ENCODE measurements at regions not wholly inside any gene's neighbourhood (a gene's known extent, or its start where the extent isn't known, plus 50 kb on each side); places are given as distances from the start of the nearest gene placed in this dataset.
A peak's percentile ranks its signal among the peaks of the same experiment; 100 is the strongest.

- H3K36me3 ChIP-seq (ENCODE audit: low read depth), result no peaks in the 10 kb centered on the region
- in situ Hi-C loops (cut with MboI), result loop anchor here (5.0 to 10.0 kb wide), 2 partner anchors 291 to 558 kb away; no protein-coding TSS in a partner anchor
- no peaks in the 10 kb centered on the region for H3K79me2 ChIP-seq (ENCODE audit: insufficient read depth)
- TF ChIP-seq EZH2 (IDR thresholded peaks at IDR 0.05; ENCODE audit: insufficient read depth, poor library complexity, severe bottlenecking) (no peak), EZH2phosphoT487 (IDR thresholded peaks at IDR 0.05; ENCODE audit: insufficient read depth, low read depth) (no peak)
- no peaks in the 10 kb centered on the region for H4K20me1 ChIP-seq (ENCODE audit: insufficient read depth)
- H3K4me1 ChIP-seq (ENCODE audit: insufficient read depth), result no peaks in the 10 kb centered on the region
- H3K9ac ChIP-seq, result no peak overlapping the region
- H3K27ac ChIP-seq, result no peak overlapping the region
- no peak overlapping the region for H3K4me2 ChIP-seq (ENCODE audit: unreplicated experiment)
- peak overlapping the region; percentile 63 for H2AFZ ChIP-seq
- 13 to 20% methylated on average over 11 of the region's 11 CpGs for WGBS, 2 experiments (ENCODE audit: low coverage in 1 of 2, low lambda C conversion rate in 2 of 2, missing lambda C conversion rate in 2 of 2)
- peak; percentile 87 for DNase-seq
- no peaks in the 10 kb centered on the region; the same call in 1 of the 2 replicates for H3K27me3 ChIP-seq (replicated peaks; ENCODE audit: insufficient read depth)
- no peak overlapping the region for H3K4me3 ChIP-seq
- no peaks in the 10 kb centered on the region for H3K9me2 ChIP-seq (ENCODE audit: insufficient read depth)
- no peaks in the 10 kb centered on the region for H3K9me3 ChIP-seq (ENCODE audit: low read depth)
- no peaks in the 10 kb centered on the region for H3F3A ChIP-seq (ENCODE audit: insufficient read depth)
These were observed 64.5 kb upstream of the SYPL1 start for GRCh38 chr7:106176414-106177299.

- no peaks in the 10 kb centered on the region for H3K9me3 ChIP-seq (ENCODE audit: low read depth)
- H3K27me3 ChIP-seq (replicated peaks; ENCODE audit: insufficient read depth), result no peaks in the 10 kb centered on the region; the same call in 1 of the 2 replicates
- no peaks in the 10 kb centered on the region for H3K9me2 ChIP-seq (ENCODE audit: insufficient read depth)
- no peak overlapping the region for H3K4me3 ChIP-seq
- TF ChIP-seq EZH2phosphoT487 (IDR thresholded peaks at IDR 0.05; ENCODE audit: insufficient read depth, low read depth), result no peak
- no peak for TF ChIP-seq EZH2 (IDR thresholded peaks at IDR 0.05; ENCODE audit: insufficient read depth, poor library complexity, severe bottlenecking)
- no peak overlapping the region for H3K4me2 ChIP-seq (ENCODE audit: unreplicated experiment)
- 95 to 100% methylated on average over 1 of the region's 1 CpG for WGBS, 2 experiments (ENCODE audit: low coverage in 1 of 2, low lambda C conversion rate in 2 of 2, missing lambda C conversion rate in 2 of 2)
- no peak overlapping the region for H2AFZ ChIP-seq
- no peaks in the 10 kb centered on the region for H4K20me1 ChIP-seq (ENCODE audit: insufficient read depth)
- DNase-seq, result no peak
- H3K27ac ChIP-seq, result no peak overlapping the region
- in situ Hi-C loops (cut with MboI), result loop anchor here (5.0 to 10.0 kb wide), 2 partner anchors 292 to 559 kb away; no protein-coding TSS in a partner anchor
- no peaks in the 10 kb centered on the region for H3K4me1 ChIP-seq (ENCODE audit: insufficient read depth)
- no peaks in the 10 kb centered on the region for H3K79me2 ChIP-seq (ENCODE audit: insufficient read depth)
- no peak overlapping the region for H3K9ac ChIP-seq
- H3F3A ChIP-seq (ENCODE audit: insufficient read depth), result no peaks in the 10 kb centered on the region
- no peaks in the 10 kb centered on the region for H3K36me3 ChIP-seq (ENCODE audit: low read depth)
These were observed 63.4 kb upstream of the SYPL1 start for GRCh38 chr7:106175507-106175906.

GRCh38 chr7:106170651-106171050 is 58.5 kb upstream of the SYPL1 start:
- DNase-seq, result no peak
- WGBS, 2 experiments (ENCODE audit: low coverage in 1 of 2, low lambda C conversion rate in 2 of 2, missing lambda C conversion rate in 2 of 2), result 83 to 84% methylated on average over 5 of the region's 5 CpGs
- in situ Hi-C loops (cut with MboI), result loop anchor here (10.0 kb wide), 1 partner anchor 564 kb away; no protein-coding TSS in a partner anchor
- peaks cover 9% of the 10 kb centered on the region for H3F3A ChIP-seq (ENCODE audit: insufficient read depth)
- H3K36me3 ChIP-seq (ENCODE audit: low read depth), result no peaks in the 10 kb centered on the region
- no peak overlapping the region for H2AFZ ChIP-seq
- no peaks in the 10 kb centered on the region for H4K20me1 ChIP-seq (ENCODE audit: insufficient read depth)
- H3K9me2 ChIP-seq (ENCODE audit: insufficient read depth), result no peaks in the 10 kb centered on the region
- H3K4me2 ChIP-seq (ENCODE audit: unreplicated experiment), result no peak overlapping the region
- H3K9me3 ChIP-seq (ENCODE audit: low read depth), result no peaks in the 10 kb centered on the region
- H3K4me3 ChIP-seq, result no peak overlapping the region
- no peaks in the 10 kb centered on the region for H3K79me2 ChIP-seq (ENCODE audit: insufficient read depth)
- H3K27me3 ChIP-seq (replicated peaks; ENCODE audit: insufficient read depth), result no peaks in the 10 kb centered on the region
- TF ChIP-seq EZH2phosphoT487 (IDR thresholded peaks at IDR 0.05; ENCODE audit: insufficient read depth, low read depth) (no peak), EZH2 (IDR thresholded peaks at IDR 0.05; ENCODE audit: insufficient read depth, poor library complexity, severe bottlenecking) (no peak)
- peaks cover 14% of the 10 kb centered on the region for H3K4me1 ChIP-seq (ENCODE audit: insufficient read depth)
- no peak overlapping the region for H3K27ac ChIP-seq
- H3K9ac ChIP-seq, result no peak overlapping the region

GRCh38 chr7:106169821-106170610 is 57.9 kb upstream of the SYPL1 start:
- in situ Hi-C loops (cut with MboI), result loop anchor here (10.0 kb wide), 1 partner anchor 565 kb away; no protein-coding TSS in a partner anchor
- Histone ChIP-seq H3K4me3 (no peak overlapping the region), H3K79me2 (ENCODE audit: insufficient read depth) (no peaks in the 10 kb centered on the region), H3K9me2 (ENCODE audit: insufficient read depth) (no peaks in the 10 kb centered on the region), H3K27ac (no peak overlapping the region), H3K9ac (no peak overlapping the region), H4K20me1 (ENCODE audit: insufficient read depth) (no peaks in the 10 kb centered on the region), H3K36me3 (ENCODE audit: low read depth) (no peaks in the 10 kb centered on the region), H3K4me2 (ENCODE audit: unreplicated experiment) (no peak overlapping the region), H3K27me3 (replicated peaks; ENCODE audit: insufficient read depth) (no peaks in the 10 kb centered on the region), H3K4me1 (ENCODE audit: insufficient read depth) (peaks cover 18% of the 10 kb centered on the region), H3K9me3 (ENCODE audit: low read depth) (no peaks in the 10 kb centered on the region), H2AFZ (no peak overlapping the region), H3F3A (ENCODE audit: insufficient read depth) (peaks cover 15% of the 10 kb centered on the region)
- TF ChIP-seq EZH2phosphoT487 (IDR thresholded peaks at IDR 0.05; ENCODE audit: insufficient read depth, low read depth) (no peak), EZH2 (IDR thresholded peaks at IDR 0.05; ENCODE audit: insufficient read depth, poor library complexity, severe bottlenecking) (no peak)
- WGBS, 2 experiments (ENCODE audit: low coverage in 1 of 2, low lambda C conversion rate in 2 of 2, missing lambda C conversion rate in 2 of 2), result 52 to 62% methylated on average over 3 of the region's 3 CpGs
- no peak for DNase-seq
